Left ventricle myocardium superior (tissue), 1 donor: ENCODE measurements at regions not wholly inside any gene's neighbourhood (a gene's known extent, or its start where the extent isn't known, plus 50 kb on each side); places are given as distances from the start of the nearest gene placed in this dataset.
A peak's percentile ranks its signal among the peaks of the same experiment; 100 is the strongest.
"Not testable (repeated sequence)": the region's sequence is repeated elsewhere in the genome, so short reads cannot be mapped to it uniquely, and the experiment has no call there.

Experiments used
- ATAC-seq: fragments of 200-7000 bp; cut with Tn5 transposase; one replicate; pipeline ENCODE4 v1.9.1; 2020; ENCODE audit warnings: mild to moderate bottlenecking, moderate library complexity
- DNase-seq: peaks from one replicate; pipeline ENCODE4 v3.0.0-alpha.2; 2020
- intact Hi-C: fragments of 100-400 bp; cut with micrococcal nuclease; formaldehyde crosslinking; loops from one replicate; pipeline ENCODE4 v1.11.0; 2022
- donor health status: DM: no; HTN: yes; CAD: no; lungs with severe emphysema.

DNA sequence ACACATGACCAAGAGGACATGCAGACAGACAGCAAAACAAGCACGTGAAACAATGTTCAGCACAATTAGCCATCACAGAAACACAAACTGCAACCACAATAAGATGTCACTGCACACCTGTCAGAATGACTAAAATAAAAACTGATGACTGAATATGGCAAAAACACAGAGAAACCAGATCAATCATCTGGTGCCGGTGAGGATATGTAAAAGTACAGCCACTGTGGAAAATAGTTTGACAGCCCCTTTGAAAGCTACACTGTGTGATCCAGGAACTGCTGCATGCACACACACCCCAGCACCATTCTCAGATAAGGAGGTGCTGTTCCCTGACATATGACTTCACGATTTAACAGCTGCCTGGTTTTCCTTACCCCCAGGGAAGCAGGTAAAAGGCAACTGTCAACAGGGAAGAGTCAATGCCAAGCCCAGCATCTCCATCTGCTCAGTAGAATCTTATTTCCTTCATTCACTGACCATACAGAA, 238.1 kb upstream of the HSFY2 start:
- DNase-seq (no peak), ATAC-seq (peak; percentile 79)
- intact Hi-C loops = no loop called here

DNA sequence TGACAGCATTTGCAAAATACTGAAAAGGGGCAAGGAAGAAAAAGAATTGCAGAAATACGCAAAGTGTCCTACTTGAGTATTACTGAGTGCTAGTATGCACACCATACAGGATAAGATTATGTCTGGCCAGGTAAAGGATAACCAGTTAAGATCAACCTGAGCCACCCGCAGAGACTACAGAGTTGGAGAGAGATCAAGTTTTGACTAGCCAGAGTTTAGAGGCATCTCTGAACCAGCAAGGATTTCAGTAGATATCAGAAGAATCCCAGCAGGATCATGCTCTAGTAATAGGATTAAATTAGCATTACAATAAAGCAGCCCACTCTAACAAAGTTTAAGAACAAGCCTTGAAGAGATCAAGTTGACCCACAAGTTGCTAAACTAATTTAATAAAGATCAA, 232.7 kb upstream of the HSFY2 start:
- DNase-seq (no peak), ATAC-seq (no peak)
- intact Hi-C loops = no loop called here

DNA sequence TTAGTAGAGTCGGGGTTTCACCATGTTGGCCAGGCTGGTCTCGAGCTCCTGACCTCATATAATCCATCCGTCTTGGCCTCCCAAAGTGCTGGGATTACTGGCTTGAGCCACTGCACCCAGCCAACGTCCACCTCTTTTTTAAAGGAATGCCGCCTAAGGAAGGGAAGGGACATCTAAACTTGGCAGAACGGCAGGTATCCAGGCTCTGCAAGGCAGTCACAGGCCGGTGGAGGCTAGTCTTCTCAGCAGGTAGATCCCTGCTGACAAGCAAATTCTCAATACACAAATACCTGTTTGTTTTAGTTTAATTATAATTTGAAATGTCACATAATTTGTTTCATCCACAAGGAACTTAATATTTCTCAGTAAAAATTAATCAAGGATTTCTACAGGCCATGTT, 232.0 kb upstream of the HSFY2 start:
- intact Hi-C loops = no loop called here
- DNase-seq (no peak), ATAC-seq (no peak)

DNA sequence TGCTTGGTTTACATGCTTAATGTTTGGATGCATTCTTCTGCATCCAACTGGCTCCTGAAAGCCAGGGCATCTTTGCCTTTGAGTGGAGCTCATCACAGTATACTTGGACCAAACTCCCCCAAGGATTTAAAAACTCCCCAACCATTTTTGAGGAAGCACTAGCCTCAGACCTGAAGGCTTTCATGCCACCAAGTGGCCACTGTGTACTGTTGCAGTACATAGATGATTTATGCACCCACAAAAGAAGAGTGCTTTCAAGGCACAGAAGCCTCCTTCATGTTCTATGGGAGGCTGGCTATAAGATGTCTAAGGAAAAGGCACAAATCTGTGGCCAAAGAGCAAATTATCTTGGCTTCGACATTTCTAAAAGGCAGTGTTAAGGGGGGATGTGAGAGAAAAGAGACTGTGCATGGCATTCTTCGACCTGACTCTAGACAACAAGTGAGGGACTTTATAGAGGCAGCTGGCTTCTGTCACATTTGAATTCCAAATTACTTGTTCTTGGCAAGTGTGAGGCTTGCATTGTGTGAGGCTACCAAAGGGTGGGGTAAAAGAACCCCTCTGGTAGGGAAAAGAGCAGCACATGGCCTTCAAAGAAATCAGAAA, 224.2 kb upstream of the HSFY2 start:
- ATAC-seq = peak; percentile 48
- intact Hi-C loops = no loop called here

DNA sequence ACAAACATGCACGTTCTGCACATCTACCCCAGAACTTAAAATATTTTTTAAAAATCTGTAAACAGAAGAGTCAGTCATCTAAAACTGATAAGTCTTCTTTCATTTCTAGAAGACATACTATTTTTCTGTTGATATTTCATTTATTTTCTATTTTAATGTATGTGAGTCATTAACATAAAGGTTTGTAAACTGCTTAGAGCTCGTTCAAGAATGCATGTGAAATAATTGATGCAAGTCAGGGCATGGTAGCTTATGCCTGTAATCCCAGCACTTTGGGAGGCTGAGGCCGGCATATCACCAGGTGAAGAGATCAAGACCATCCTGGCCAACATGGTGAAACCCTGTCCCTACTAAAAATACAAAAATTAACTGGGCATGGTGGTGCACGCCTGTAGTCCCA, 219.9 kb upstream of the HSFY2 start:
- no peak for DNase-seq
- ATAC-seq = no peak
- intact Hi-C loops = no loop called here

More for the DNA sequence above, 224.2 kb upstream of the HSFY2 start:
- DNase-seq = no peak

DNA sequence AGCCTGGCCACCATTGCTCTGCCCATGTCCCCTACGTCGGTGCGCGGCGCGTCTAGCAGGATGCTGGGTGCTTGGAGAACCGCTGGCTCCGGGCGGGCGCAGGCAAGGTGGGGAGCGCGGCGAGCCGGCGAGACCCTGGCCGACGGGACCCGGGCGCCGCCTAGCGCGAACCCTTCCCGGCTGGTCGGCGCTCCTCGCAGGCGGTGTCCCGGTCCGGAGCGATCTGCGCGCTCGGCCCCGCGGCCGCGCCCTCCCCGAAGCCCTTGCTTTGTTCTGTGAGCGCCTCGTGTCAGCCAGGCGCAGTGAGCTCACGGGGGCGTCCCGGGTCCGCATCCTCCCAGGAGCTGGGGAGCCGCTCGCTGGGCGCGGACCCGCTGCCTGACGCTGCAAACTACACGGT, 219.1 kb upstream of the HSFY2 start:
- ATAC-seq = peak; percentile 57
- DNase-seq, intact Hi-C loops: not testable (repeated sequence)

DNA sequence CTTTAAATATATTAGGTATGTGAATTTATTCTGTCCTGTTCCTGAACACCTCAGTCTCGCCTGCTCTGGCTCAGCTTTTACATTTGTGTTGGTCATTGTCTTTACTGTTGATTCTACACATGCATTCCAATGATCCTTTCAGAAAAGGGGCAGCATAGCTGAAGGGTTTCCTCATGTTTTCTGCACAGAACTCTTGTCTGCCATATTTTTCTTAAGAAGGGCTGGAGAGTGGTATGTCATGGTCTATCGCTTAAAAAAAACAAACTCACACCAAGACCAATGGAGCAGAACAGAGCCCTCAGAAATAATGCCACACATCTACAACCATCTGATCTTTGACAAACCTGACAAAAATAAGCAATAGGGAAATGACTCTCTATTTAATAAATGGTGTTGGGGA, 215.8 kb upstream of the HSFY2 start:
- ATAC-seq (no peak), DNase-seq (no peak)
- intact Hi-C loops = no loop called here

DNA sequence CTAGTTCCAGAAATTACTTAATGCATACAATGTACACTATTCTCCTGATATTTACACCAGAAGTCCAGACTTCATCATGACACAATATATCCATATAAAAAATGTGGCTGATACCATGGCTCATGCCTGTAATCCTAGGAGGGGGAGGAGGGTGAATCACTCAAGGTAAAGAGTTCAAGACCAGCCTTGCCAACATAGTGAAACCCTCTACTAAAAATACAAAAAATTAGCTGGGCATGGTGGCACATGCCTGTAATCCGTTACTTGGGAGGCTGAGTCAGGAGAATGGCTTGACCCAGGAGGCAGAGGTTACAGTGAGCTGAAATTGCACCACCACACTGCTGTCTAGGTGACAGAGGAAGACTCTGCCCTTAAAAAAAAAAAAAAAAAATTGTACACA, 192.5 kb upstream of the HSFY2 start:
- intact Hi-C loops = no loop called here
- DNase-seq = no peak
- no peak for ATAC-seq

DNA sequence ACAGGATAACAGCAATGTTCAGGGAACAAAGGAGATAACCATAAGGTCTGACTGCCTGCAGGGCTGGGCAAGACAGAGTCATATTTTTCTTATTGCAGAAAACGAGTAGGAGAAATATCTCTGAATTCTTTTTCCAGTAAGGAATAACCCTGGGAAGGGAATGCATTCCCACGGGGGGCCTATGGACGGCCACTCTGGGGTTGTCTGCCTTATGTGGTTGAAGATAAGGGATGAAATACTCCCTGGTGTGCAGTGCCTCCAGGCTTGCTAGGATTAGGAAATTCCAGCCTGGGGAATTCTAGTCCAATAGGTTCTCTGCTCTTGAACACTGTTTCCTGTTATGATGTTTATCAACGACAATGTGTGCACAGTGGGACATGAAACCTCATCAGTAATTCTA, 185.3 kb upstream of the HSFY2 start:
- ATAC-seq (peak; percentile 24), DNase-seq (no peak)
- intact Hi-C loops = no loop called here

DNA sequence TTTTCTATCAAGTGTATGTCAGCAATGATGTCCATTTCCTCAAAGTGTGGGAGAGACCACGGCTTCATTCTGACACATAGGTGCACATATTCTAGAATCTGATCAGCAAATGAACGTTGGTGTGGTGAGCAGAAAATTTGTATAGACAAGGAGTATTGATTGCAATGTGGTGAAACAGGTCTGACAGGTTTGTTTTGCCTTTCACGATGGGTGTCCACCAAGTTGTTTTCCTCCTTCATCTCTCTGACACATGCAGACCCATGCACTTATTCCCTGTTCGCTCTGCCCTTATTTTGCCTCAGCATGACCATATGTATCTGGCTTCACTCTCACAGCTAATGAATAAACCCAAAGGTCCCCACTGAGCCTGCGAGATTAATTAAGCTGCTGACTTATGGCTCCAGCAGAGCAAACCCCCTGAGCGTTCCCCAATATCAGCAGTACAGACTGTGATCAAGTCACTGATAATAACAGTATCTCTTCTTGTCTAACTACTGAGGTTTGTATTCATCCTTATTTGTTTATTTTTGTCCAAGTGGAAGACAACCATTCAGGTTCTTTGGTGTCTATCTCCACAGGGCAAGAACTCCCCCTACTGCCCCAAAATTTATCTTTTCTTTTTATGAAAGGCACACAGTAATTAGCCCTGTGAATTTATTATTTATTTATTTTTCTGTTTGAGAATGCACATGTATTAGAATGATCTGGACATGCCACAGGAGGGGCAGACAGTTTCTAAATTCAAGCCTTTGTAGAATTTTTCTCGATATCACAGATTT, 178.3 kb upstream of the HSFY2 start:
- ATAC-seq (no peak), DNase-seq (no peak)
- intact Hi-C loops = no loop called here

DNA sequence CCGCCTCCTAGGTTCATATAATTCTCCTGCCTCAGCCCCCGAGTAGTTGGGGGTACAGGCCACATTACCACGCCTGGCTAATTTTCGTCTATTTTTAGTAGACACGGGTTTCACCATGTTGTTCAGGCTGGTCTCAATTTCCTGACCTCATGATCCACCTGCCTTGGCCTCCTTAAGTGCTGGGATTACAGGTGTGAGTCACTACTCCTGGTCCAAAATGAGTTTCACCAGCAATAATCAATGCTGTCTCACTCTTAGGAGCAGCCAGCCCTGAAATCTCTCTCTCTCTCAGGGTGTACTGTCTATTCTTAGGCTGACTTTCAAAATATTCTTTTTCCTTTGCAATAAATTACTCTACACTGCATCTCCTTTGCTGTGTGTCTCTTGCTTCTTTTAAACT, 177.5 kb upstream of the HSFY2 start:
- intact Hi-C loops = no loop called here
- no peak for ATAC-seq

DNA sequence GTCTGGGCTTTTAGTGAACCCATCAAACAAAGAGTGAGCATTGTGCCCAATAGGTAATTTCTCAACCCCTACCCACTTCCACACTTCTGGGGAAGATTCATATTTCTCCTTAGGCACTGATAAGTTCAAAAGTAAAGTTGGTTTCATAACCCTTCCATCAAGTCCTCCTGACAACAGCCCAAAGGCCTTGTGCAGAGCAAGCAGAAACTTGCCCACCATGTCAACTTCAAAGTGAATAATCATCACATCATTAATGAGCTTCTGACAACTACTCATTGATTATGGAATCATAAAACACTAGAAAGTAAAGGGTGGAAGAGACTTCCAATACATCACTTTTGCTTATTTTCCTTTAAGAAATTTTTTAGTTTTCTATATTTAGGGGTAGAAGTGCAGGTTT, 163.3 kb upstream of the HSFY2 start:
- intact Hi-C loops = no loop called here
- DNase-seq = no peak
- no peak for ATAC-seq

More for the DNA sequence above, 177.5 kb upstream of the HSFY2 start:
- no peak for DNase-seq

DNA sequence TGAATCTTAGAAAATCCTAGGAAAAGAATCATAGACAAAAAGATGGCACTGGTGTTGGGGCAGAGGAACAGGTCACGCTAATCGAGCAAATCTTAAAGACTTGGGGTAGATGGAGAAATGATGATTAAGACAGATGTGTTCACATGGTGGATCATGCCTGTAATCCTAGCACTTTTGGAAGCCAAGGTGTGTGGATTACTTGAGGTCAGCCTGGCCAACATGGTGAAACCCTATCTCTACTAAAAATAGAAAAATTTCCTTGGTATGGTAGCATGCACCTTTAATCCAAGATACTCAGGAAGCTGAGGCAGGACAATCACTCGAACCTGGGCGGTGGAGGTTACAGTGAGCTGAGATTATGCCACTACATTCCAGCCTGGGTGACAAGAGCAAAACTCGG, 145.7 kb upstream of the HSFY2 start:
- intact Hi-C loops = no loop called here

DNA sequence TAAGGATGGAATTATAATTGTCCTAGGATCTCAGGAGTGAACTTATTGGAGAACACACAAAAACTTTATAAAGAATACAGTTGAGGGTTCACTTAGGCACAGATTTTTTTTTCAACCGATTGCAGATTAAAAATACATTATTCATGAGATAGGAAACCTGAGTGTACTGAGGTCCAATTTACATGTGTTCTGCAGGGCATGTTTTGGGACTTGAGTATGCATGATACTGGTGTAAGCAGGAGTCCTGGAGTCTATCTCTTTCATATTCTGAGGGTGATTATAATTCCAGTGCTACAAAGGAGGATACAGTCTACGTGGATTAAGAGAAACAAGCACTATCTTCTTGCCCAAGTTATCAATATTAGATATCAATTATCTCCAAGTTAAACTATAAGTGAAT, 139.3 kb upstream of the HSFY2 start:
- intact Hi-C loops = no loop called here
- no peak for ATAC-seq
- no peak for DNase-seq

More for the DNA sequence above, 145.7 kb upstream of the HSFY2 start:
- ATAC-seq = no peak
- DNase-seq = no peak

DNA sequence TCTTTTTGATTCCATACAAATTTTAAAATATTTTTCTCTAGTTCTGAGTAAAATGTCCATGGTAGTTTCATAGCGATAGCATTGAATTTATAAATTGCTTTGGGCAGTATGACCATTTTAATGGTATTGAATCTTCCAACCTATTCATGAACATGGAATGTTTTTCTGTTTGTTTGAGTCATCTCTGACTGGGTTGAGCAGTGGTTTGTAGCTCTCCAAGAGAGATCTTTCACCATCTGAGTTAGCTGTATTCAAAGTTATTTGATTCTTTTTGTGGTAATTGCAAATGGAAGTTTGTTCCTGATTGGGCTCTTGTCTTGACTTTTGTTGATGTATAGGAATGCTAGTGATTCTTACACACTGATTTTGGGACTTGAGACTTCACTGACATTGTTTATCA, 136.3 kb upstream of the HSFY2 start:
- ATAC-seq (no peak), DNase-seq (no peak)
- intact Hi-C loops = no loop called here

DNA sequence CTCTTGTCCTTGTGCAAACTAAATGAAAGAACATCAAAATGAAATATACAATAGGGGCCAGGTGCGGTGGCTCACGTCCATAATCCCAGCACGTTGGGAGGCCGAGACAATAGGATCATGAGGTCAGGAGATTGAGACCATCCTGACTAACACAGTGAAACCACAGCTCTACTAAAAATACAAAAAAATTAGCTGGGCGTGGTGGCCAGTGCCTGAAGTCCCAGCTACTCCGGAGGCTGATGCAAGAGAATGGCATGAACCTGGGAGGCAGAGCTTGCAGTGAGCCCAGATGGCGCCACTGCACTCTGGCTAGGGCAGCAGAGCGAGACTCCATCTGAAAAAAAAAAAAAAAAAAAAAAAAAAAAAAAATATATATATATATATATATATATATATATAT, 132.7 kb upstream of the HSFY2 start:
- DNase-seq, ATAC-seq, intact Hi-C loops: not testable (repeated sequence)

DNA sequence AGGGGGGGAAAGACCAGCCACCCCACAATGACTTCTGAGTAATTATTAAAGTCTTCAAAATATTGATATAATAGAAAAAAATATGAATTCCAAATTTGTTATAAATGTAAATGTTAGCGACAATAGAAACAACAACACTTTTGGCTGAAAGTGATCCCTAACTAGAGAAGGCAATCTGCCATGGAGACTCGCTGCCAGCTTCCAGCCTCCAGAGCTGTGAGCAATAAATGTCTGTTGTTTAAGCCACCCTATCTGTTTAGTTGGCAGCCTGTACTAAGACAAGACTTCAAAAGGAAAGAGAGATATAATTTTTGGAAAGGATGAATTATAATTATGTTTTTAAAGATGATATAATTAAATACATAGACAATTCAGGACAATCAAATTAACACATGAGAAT, 130.8 kb upstream of the HSFY2 start:
- peak; percentile 39 for DNase-seq
- intact Hi-C loops = no loop called here
- ATAC-seq = peak; percentile 49

DNA sequence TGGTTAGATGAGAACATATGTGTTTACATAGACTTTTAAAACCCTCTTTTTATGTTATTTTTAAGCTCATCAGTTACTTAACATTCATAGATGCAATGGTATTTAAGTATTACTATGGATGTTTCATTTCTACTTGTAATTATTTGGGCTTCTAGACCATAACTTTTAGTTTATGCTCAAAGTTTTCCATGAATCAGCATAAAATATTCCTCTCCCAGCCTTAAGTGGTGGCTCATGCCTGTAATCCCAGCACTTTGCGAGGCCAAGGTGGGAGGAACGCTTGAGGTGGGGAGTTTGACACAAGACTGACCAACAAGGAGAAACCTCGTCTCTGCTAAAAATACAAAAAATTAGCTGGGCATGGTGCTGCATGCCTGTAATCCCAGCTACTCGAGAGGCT, 118.5 kb upstream of the HSFY2 start:
- intact Hi-C loops = no loop called here
- no peak for ATAC-seq
- DNase-seq = no peak

DNA sequence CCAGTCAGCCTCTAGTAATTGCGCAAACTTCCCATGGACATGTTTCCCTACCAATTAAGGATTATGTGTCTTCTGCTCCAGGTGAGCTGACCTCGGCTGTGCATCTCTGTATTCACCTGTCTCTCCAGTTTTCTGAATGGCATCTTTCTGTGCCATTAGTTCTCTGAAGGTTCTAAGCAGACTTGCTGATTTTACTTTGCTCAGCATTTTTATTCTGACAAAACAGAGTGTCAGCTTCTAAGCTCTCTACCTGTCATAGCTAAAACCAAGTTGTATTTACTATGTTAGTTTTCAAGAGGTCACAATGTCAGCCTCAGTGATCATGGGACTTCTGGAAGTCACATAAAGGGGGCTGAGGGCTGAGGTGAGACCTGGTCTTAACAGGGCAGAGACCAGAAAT, 116.0 kb upstream of the HSFY2 start:
- intact Hi-C loops = no loop called here
- ATAC-seq = no peak
- no peak for DNase-seq

DNA sequence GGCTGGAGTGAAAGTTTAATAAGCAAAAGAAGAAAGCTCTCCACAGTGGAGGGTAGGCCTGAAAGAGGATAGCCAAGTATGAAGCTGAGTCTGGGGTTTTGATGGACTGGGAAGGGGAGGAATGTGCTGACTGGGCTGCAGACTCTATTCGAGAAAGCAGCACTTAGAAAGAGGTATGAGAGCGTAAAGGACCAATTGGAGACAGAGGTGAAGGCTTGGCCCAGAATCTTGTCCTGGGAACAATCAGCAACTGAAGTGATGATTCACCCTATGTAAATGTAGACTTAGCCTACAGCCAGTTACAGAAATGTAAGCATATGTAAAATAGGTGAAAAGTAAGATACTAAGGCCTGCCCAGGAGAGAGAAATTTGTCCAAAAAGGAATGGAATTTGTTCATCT, 111.2 kb upstream of the HSFY2 start:
- intact Hi-C loops = no loop called here
- DNase-seq = no peak
- no peak for ATAC-seq

DNA sequence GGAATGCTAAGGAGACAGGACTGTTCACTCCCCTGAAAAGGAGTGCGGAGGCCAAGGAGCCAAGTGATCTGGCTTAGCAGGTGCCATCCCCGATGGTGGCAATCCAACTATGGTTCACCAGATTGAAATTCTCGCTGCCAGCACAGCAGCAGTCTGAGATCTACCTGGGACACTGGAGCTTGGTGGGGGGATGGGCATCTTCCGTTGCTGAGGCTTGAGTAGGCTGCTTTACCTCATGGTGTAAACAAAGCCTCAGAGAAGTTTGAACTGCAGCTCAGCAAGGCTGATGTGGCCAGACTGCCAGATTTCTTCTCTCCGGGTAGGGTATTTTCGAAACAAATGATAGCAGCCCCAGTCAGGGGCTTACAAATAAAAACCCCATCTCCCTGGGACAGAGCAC, 95.6 kb upstream of the HSFY2 start:
- ATAC-seq, DNase-seq, intact Hi-C loops: not testable (repeated sequence)
